ENCODE measurements at regions not wholly inside any gene's neighbourhood (a gene's known extent, or its start where the extent isn't known, plus 50 kb on each side); places are given as distances from the start of the nearest gene placed in this dataset.

- H3K4me1 Mint-ChIP-seq, result peaks cover 60 to 65% of the 10 kb centered on the region in 2 experiments
- no peak overlapping the region for H2AFZ ChIP-seq (ENCODE audit: low read length)
- WGBS (ENCODE audit: extremely low coverage, insufficient read length, low lambda C conversion rate), result no CpG with 5 or more reads among the region's 2 CpGs
Measured at GRCh38 chr5:88661806-88662207, 221.2 kb downstream of the MEF2C start.

More at GRCh38 chr5:88661806-88662207, 221.2 kb downstream of the MEF2C start:
- Histone ChIP-seq H3K56ac (ENCODE audit: insufficient read length, low read depth, low read length) (no peak overlapping the region), H3K4me1 (ENCODE audit: insufficient read depth, low read length) (no peaks in the 10 kb centered on the region), H3K27ac (ENCODE audit: insufficient read length, low read depth, low read length) (no peak overlapping the region), H3K23me2 (ENCODE audit: insufficient read length, low read depth, low read length, poor library complexity, severe bottlenecking) (peaks cover 16% of the 10 kb centered on the region), H4K8ac (replicated peaks; ENCODE audit: insufficient read length, low read depth, low read length) (no peak overlapping the region), H2BK20ac (ENCODE audit: low read depth, low read length, poor library complexity, severe bottlenecking) (no peak overlapping the region), H3K79me1 (ENCODE audit: insufficient read depth, low read depth, low read length, poor library complexity, severe bottlenecking) (no peaks in the 10 kb centered on the region), H3K27me3 (ENCODE audit: insufficient read depth, low read length) (peaks cover 40% of the 10 kb centered on the region), H3K4ac (ENCODE audit: low read depth, low read length) (no peak overlapping the region), H4K91ac (ENCODE audit: insufficient read length, low read depth, low read length) (no peak overlapping the region), H2BK120ac (ENCODE audit: low read depth, low read length, poor library complexity, severe bottlenecking) (no peak overlapping the region), H2BK12ac (ENCODE audit: insufficient read length, low read depth, low read length) (no peak overlapping the region), H4K20me1 (ENCODE audit: control insufficient read depth, insufficient read depth, insufficient read length) (no peaks in the 10 kb centered on the region), H4K5ac (ENCODE audit: insufficient read length, low read depth, low read length) (no peak overlapping the region), H2BK15ac (ENCODE audit: low read depth, low read length) (no peak overlapping the region), H3K79me2 (ENCODE audit: insufficient read depth, low read length) (no peaks in the 10 kb centered on the region), H3K14ac (ENCODE audit: insufficient read depth, low read length) (no peak overlapping the region), H3K9me3 (ENCODE audit: control insufficient read depth, low read depth, low read length) (no peaks in the 10 kb centered on the region), H3K4me2 (ENCODE audit: insufficient read depth, insufficient read length, low read length) (peak overlapping the region; percentile 61), H3K18ac (ENCODE audit: insufficient read length, low read depth, low read length) (no peak overlapping the region), H3K23ac (ENCODE audit: insufficient read length, low read depth, low read length) (no peak overlapping the region), H2BK5ac (ENCODE audit: insufficient read length, low read length) (no peak overlapping the region), H3T11ph (ENCODE audit: low read length) (no peak overlapping the region), H3K9ac (ENCODE audit: extremely low read depth, insufficient read length, low read length) (no peak overlapping the region), H2AK5ac (ENCODE audit: insufficient read length, low read length) (no peak overlapping the region)
- no peaks in the 10 kb centered on the region for H3K36me3 Mint-ChIP-seq (ENCODE audit: insufficient read depth in 1 of 3, low read depth in 3 of 3)
- H3K9me3 Mint-ChIP-seq, result peaks cover 0 to 3% of the 10 kb centered on the region in 2 experiments; a peak in 2 of 5 replicates
- H3K4me3 Mint-ChIP-seq, result peak overlapping the region; percentile 51 to 81; a peak in 4 of 5 replicates
- no peak for DNase-seq
- no peak overlapping the region for H3K27ac Mint-ChIP-seq
- no peak for TF ChIP-seq CTCF (conservative IDR thresholded peaks at IDR 0.05)
- peaks cover 93% of the 10 kb centered on the region for H3K27me3 Mint-ChIP-seq (ENCODE audit: low read depth)
